H1 (cell line): ENCODE measurements at regions not wholly inside any gene's neighbourhood (a gene's known extent, or its start where the extent isn't known, plus 50 kb on each side); places are given as distances from the start of the nearest gene placed in this dataset.

Experiments
- RBBP5 ChIP-seq: IDR thresholded peaks from 2 replicates; pipeline ENCODE4 v1.7.1; 2012; ENCODE audit warnings: low read depth, mild to moderate bottlenecking, inconsistent platforms, low read length, moderate library complexity, borderline replicate concordance
- SP1 ChIP-seq: IDR thresholded peaks from 2 replicates; pipeline ENCODE4 v1.6.1; 2011; ENCODE audit warnings: low read depth, low read length
- TAF7 ChIP-seq: optimal IDR thresholded peaks from 2 replicates; pipeline ENCODE3; 2011; ENCODE audit warnings: low read depth, mild to moderate bottlenecking, inconsistent platforms, low read length, moderate library complexity, borderline replicate concordance
- TBP ChIP-seq: IDR thresholded peaks from 2 replicates; pipeline ENCODE4 v1.6.1; 2011; ENCODE audit warnings: low read depth, low read length, improper control_type of control experiment

DNA sequence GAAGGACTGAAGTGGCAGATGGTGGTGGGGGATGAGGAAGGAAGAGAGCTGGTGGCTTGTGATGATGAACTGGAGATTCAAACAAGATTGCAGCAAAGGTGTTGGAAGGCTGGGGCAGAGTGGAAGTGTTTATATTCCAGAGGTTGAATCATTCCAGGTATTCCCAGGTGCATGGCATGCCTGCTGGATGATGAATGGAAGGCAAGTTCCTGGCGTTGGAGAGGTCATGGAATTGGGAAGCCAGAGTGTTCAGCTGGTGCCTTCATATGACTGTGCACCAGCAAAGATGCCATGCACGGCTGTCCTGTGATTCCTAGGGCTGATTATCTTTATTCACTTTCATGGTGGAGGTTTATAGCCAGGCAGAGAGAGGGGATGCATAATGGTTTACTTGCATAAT is 135.8 kb upstream of the PUDP start (continued):
- TF ChIP-seq TBP (no peak), RBBP5 (no peak), TAF7 (no peak), SP1 (no peak)
- TF ChIP-seq, all 59 proteins: peak for 0
